Endodermal cell (in vitro differentiated cells): ENCODE measurements at regions not wholly inside any gene's neighbourhood (a gene's known extent, or its start where the extent isn't known, plus 50 kb on each side); places are given as distances from the start of the nearest gene placed in this dataset.
A peak's percentile ranks its signal among the peaks of the same experiment; 100 is the strongest.
"Not testable (repeated sequence)": the region's sequence is repeated elsewhere in the genome, so short reads cannot be mapped to it uniquely, and the experiment has no call there.

ENCODE experiments used
- DNase-seq: peaks from one replicate; pipeline ENCODE4 v3.0.0-alpha.2; 2017
- H3K27ac ChIP-seq: 2 replicates; pipeline ENCODE4 v1.5.1; 2013; ENCODE audit warnings: mild to moderate bottlenecking, low read depth, low read length, moderate library complexity
- H3K27me3 ChIP-seq: 2 replicates; pipeline ENCODE4 v1.6.1; 2013; ENCODE audit warnings: mild to moderate bottlenecking, low read length, moderate library complexity; ENCODE audit not compliant: insufficient read depth, control insufficient read depth, poor library complexity, severe bottlenecking
- H3K36me3 ChIP-seq: 2 replicates; pipeline ENCODE4 v1.7.0; 2013; ENCODE audit warnings: mild to moderate bottlenecking, low read length, moderate library complexity; ENCODE audit not compliant: control insufficient read depth, insufficient read depth
- H3K4me1 ChIP-seq: one replicate; pipeline ENCODE4 v1.7.0; 2013; ENCODE audit warnings: low read length; ENCODE audit not compliant: control insufficient read depth, insufficient read depth
- H3K4me3 ChIP-seq: 2 replicates; pipeline ENCODE4 v1.5.1; 2013; ENCODE audit warnings: mild to moderate bottlenecking, low read length, moderate library complexity
- H3K9ac ChIP-seq: 2 replicates; pipeline ENCODE4 v1.6.1; 2013; ENCODE audit warnings: mild to moderate bottlenecking, low read length, moderate library complexity; ENCODE audit not compliant: poor library complexity, severe bottlenecking; ENCODE audit errors: extremely low read depth
- H3K9me3 ChIP-seq: 2 replicates; pipeline ENCODE4 v1.6.1; 2013; ENCODE audit warnings: mild to moderate bottlenecking, low read length, moderate library complexity; ENCODE audit not compliant: control insufficient read depth
- H3K27ac Mint-ChIP-seq: 2 replicates; pipeline ENCODE4 v1.8.0; 2020; ENCODE audit warnings: mixed read lengths
- H3K27me3 Mint-ChIP-seq: 2 replicates; pipeline ENCODE4 v1.8.0; 2021; ENCODE audit warnings: mild to moderate bottlenecking, mixed read lengths; ENCODE audit not compliant: insufficient read depth
- H3K36me3 Mint-ChIP-seq: 2 replicates; pipeline ENCODE4 v1.8.0; 2020; ENCODE audit warnings: low read depth, mixed read lengths
- H3K4me1 Mint-ChIP-seq: 2 replicates; pipeline ENCODE4 v1.8.0; 2020; ENCODE audit warnings: mixed read lengths
- H3K4me3 Mint-ChIP-seq: 2 replicates; pipeline ENCODE4 v1.8.0; 2020; ENCODE audit warnings: mild to moderate bottlenecking, moderate library complexity, mixed read lengths
- H3K9me3 Mint-ChIP-seq: 2 replicates; pipeline ENCODE4 v1.8.0; 2020; ENCODE audit warnings: mild to moderate bottlenecking, mixed read lengths
- CTCF ChIP-seq: fragments of 200-600 bp; sonication (generic); conservative IDR thresholded peaks from 2 replicates; pipeline ENCODE4 v1.5.0; 2021; ENCODE audit warnings: antibody characterized with exemption, mild to moderate bottlenecking
- WGBS, 2 experiments: methylation state at CpG; one replicate each; pipeline versions ENCODE4 v1.1.5 to v1.1.7; 2013; ENCODE audit warnings: missing lambda C conversion rate in 2 of 2, mixed read lengths in 1 of 2; ENCODE audit not compliant: insufficient coverage in 1 of 2, insufficient read length in 1 of 2; 5-methylcytosine and 5-hydroxymethylcytosine counted together

GRCh38 chr2:146701183-146701582 is 1143.6 kb upstream of the ACVR2A start:
- H3K36me3 ChIP-seq: no peaks in the 10 kb centered on the region
- peaks cover 39% of the 10 kb centered on the region for H3K9me3 Mint-ChIP-seq
- WGBS, 2 experiments: 92 to 100% methylated on average over 1 of the region's 1 CpG

GRCh38 chr2:146697307-146697706 is 1147.5 kb upstream of the ACVR2A start:
- 100% methylated on average over 1 of the region's 1 CpG; no CpG with 5 or more reads in 1 of the 2 experiments for WGBS, 2 experiments

More at GRCh38 chr2:146701183-146701582, 1143.6 kb upstream of the ACVR2A start:
- peaks cover 32% of the 10 kb centered on the region for H3K9me3 ChIP-seq
- Mint-ChIP-seq H3K27ac (no peak overlapping the region), H3K4me3 (no peak overlapping the region), H3K4me1 (no peaks in the 10 kb centered on the region), H3K27me3 (no peaks in the 10 kb centered on the region), H3K36me3 (peaks cover 2% of the 10 kb centered on the region)
- peak; percentile 75 for TF ChIP-seq CTCF
- H3K27ac ChIP-seq: no peak overlapping the region
- no peaks in the 10 kb centered on the region for H3K27me3 ChIP-seq
- no peak overlapping the region for H3K4me3 ChIP-seq
- no peak overlapping the region for H3K9ac ChIP-seq
- DNase-seq: peak; percentile 88
- no peaks in the 10 kb centered on the region for H3K4me1 ChIP-seq

GRCh38 chr2:146696787-146697186 is 1148.0 kb upstream of the ACVR2A start:
- H3K36me3 Mint-ChIP-seq, H3K27ac ChIP-seq, H3K9ac ChIP-seq, H3K27me3 ChIP-seq, H3K4me1 ChIP-seq, H3K4me3 Mint-ChIP-seq, H3K4me1 Mint-ChIP-seq, H3K27ac Mint-ChIP-seq, H3K27me3 Mint-ChIP-seq, H3K36me3 ChIP-seq, DNase-seq: not testable (repeated sequence)
- peaks cover 13% of the 10 kb centered on the region for H3K9me3 ChIP-seq
- H3K4me3 ChIP-seq: peak overlapping the region; percentile 28
- WGBS, 2 experiments: 70 to 75% methylated on average over 2 of the region's 3 CpGs
- H3K9me3 Mint-ChIP-seq: peaks cover 20% of the 10 kb centered on the region

More at GRCh38 chr2:146697307-146697706, 1147.5 kb upstream of the ACVR2A start:
- H3K27me3 Mint-ChIP-seq: no peaks in the 10 kb centered on the region
- H3K36me3 ChIP-seq: no peaks in the 10 kb centered on the region
- TF ChIP-seq CTCF: no peak
- H3K27ac ChIP-seq: no peak overlapping the region
- no peak overlapping the region for H3K27ac Mint-ChIP-seq
- H3K9me3 Mint-ChIP-seq: peaks cover 20% of the 10 kb centered on the region
- DNase-seq: no peak
- no peaks in the 10 kb centered on the region for H3K4me1 ChIP-seq
- no peak overlapping the region for H3K9ac ChIP-seq
- H3K27me3 ChIP-seq: no peaks in the 10 kb centered on the region
- H3K4me3 Mint-ChIP-seq: no peak overlapping the region
- H3K9me3 ChIP-seq: peaks cover 13% of the 10 kb centered on the region
- no peaks in the 10 kb centered on the region for H3K4me1 Mint-ChIP-seq
- no peaks in the 10 kb centered on the region for H3K36me3 Mint-ChIP-seq
- peak overlapping the region; percentile 28 for H3K4me3 ChIP-seq

GRCh38 chr2:146681991-146682390 is 1162.8 kb upstream of the ACVR2A start:
- Mint-ChIP-seq H3K4me1 (peaks cover 9% of the 10 kb centered on the region), H3K36me3 (peaks cover 8% of the 10 kb centered on the region), H3K9me3 (peaks cover 3% of the 10 kb centered on the region), H3K27ac (no peak overlapping the region), H3K27me3 (no peaks in the 10 kb centered on the region), H3K4me3 (no peak overlapping the region)
- no peak overlapping the region for H3K27ac ChIP-seq
- WGBS, 2 experiments: 100% methylated on average over 1 of the region's 1 CpG; no CpG with 5 or more reads in 1 of the 2 experiments
- H3K9me3 ChIP-seq: peaks cover 8% of the 10 kb centered on the region
- H3K27me3 ChIP-seq: no peaks in the 10 kb centered on the region
- no peak for DNase-seq
- no peak overlapping the region for H3K9ac ChIP-seq
- H3K4me3 ChIP-seq: no peak overlapping the region
- no peaks in the 10 kb centered on the region for H3K36me3 ChIP-seq
- TF ChIP-seq CTCF: no peak
- no peaks in the 10 kb centered on the region for H3K4me1 ChIP-seq
